ENCODE measurements at regions not wholly inside any gene's neighbourhood (a gene's known extent, or its start where the extent isn't known, plus 50 kb on each side); places are given as distances from the start of the nearest gene placed in this dataset.

- TF ChIP-seq USF2 (IDR thresholded peaks at IDR 0.05; ENCODE audit: borderline replicate concordance, low read depth, low read length) (no peak), ZBTB33 (IDR thresholded peaks at IDR 0.05; ENCODE audit: borderline replicate concordance, low read depth) (no peak), RAD21 (IDR thresholded peaks at IDR 0.05; ENCODE audit: low read length) (no peak)
These were observed 119.9 kb upstream of the ATP2B2 start (continued) for GRCh38 chr3:10625323-10625722.

DNA sequence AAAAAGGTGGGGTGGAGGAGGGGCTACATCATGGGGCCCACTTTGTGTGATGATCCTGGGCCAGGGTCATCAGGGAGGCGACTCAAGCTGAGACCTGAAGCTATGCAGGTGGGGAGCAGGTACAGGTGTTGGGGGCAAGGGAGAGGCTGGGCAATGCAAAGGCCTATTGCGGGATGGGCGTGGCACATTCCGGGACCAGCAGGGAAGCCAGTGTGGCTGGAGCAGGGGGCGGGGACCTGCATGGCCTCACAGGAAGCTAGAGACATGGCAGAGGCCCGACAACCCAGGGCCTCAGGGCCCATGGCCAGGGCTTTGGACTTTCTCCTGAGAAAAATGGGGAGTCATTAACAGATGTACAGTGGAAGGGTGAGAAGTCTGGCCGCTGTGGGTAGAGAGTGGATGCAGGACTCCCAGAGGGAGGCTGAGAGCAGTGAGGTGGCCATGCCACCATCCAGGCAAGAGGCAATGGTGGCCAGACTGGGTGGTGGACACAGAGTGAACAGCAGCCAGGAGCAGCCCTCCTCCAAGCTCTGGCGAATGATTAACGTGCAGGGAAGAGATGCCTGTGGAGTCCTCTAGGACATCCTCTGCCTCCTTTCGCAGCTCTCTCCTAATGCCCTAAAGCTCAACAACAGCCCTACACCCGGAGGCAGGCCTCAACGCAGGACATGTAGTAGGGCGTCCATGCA, 122.6 kb upstream of the ATP2B2 start:
- Histone ChIP-seq H3K4me2 (no peak overlapping the region), H3K9ac (no peak overlapping the region), H3K9me3 (no peaks in the 10 kb centered on the region), H2AFZ (ENCODE audit: low read depth) (no peak overlapping the region), H4K20me1 (ENCODE audit: insufficient read depth) (no peaks in the 10 kb centered on the region), H3F3A (replicated peaks; ENCODE audit: insufficient read depth) (no peaks in the 10 kb centered on the region), H3K27ac (ENCODE audit: low read depth in 2 of 2, low read length in 1 of 2) (no peak overlapping the region), H3K27me3 (ENCODE audit: insufficient read depth) (no peaks in the 10 kb centered on the region), H3K79me2 (ENCODE audit: insufficient read depth) (no peaks in the 10 kb centered on the region), H3K4me1 (ENCODE audit: control insufficient read depth in 1 of 2, insufficient read depth in 2 of 2, low read depth in 1 of 2, low read length in 1 of 2) (no peaks in the 10 kb centered on the region), H3K9me2 (no peaks in the 10 kb centered on the region), H3K4me3 (ENCODE audit: low read depth in 2 of 2, low read length in 1 of 2) (no peak overlapping the region), H3K36me3 (replicated peaks in 1 of 2; ENCODE audit: control insufficient read depth in 1 of 2, insufficient read depth in 2 of 2, low read length in 1 of 2) (no peaks in the 10 kb centered on the region)
- ChIA-PET POLR2A (no interaction called here), CTCF (no interaction called here)
- no peak for DNase-seq
- WGBS (ENCODE audit: low lambda C conversion rate) = 42% methylated on average over 9 of the region's 13 CpGs
- no peak for TF ChIP-seq FOSL2 (IDR thresholded peaks at IDR 0.05; ENCODE audit: borderline replicate concordance, low read depth)
- TF ChIP-seq RCOR1 (IDR thresholded peaks at IDR 0.05; ENCODE audit: low read length) = no peak
- no peak for TF ChIP-seq TEAD4 (IDR thresholded peaks at IDR 0.05; ENCODE audit: borderline replicate concordance, insufficient read depth)
- TF ChIP-seq, protein P1, sequence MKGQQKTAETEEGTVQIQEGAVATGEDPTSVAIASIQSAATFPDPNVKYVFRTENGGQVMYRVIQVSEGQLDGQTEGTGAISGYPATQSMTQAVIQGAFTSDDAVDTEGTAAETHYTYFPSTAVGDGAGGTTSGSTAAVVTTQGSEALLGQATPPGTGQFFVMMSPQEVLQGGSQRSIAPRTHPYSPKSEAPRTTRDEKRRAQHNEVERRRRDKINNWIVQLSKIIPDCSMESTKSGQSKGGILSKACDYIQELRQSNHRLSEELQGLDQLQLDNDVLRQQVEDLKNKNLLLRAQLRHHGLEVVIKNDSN (IDR thresholded peaks at IDR 0.05; ENCODE audit: borderline replicate concordance, low read depth) = no peak
- TF ChIP-seq MEF2A (IDR thresholded peaks at IDR 0.05; ENCODE audit: borderline replicate concordance, low read depth) = no peak
- no peak for TF ChIP-seq TAF1 (IDR thresholded peaks at IDR 0.05; ENCODE audit: borderline replicate concordance, low read depth, low read length)
- TF ChIP-seq GATA2 (CRISPR knock-in tag; IDR thresholded peaks at IDR 0.05) = no peak
- TF ChIP-seq USF2 (IDR thresholded peaks at IDR 0.05; ENCODE audit: borderline replicate concordance, low read depth, low read length) = no peak
- no peak for TF ChIP-seq RAD21 (IDR thresholded peaks at IDR 0.05; ENCODE audit: low read length)
- TF ChIP-seq RFX5 (IDR thresholded peaks at IDR 0.05; ENCODE audit: low read length) = no peak
- no peak for TF ChIP-seq FOXM1 (IDR thresholded peaks at IDR 0.05; ENCODE audit: low read depth)
- TF ChIP-seq FOXJ3 (CRISPR knock-in tag; IDR thresholded peaks at IDR 0.05) = no peak
- TF ChIP-seq, protein P2, sequence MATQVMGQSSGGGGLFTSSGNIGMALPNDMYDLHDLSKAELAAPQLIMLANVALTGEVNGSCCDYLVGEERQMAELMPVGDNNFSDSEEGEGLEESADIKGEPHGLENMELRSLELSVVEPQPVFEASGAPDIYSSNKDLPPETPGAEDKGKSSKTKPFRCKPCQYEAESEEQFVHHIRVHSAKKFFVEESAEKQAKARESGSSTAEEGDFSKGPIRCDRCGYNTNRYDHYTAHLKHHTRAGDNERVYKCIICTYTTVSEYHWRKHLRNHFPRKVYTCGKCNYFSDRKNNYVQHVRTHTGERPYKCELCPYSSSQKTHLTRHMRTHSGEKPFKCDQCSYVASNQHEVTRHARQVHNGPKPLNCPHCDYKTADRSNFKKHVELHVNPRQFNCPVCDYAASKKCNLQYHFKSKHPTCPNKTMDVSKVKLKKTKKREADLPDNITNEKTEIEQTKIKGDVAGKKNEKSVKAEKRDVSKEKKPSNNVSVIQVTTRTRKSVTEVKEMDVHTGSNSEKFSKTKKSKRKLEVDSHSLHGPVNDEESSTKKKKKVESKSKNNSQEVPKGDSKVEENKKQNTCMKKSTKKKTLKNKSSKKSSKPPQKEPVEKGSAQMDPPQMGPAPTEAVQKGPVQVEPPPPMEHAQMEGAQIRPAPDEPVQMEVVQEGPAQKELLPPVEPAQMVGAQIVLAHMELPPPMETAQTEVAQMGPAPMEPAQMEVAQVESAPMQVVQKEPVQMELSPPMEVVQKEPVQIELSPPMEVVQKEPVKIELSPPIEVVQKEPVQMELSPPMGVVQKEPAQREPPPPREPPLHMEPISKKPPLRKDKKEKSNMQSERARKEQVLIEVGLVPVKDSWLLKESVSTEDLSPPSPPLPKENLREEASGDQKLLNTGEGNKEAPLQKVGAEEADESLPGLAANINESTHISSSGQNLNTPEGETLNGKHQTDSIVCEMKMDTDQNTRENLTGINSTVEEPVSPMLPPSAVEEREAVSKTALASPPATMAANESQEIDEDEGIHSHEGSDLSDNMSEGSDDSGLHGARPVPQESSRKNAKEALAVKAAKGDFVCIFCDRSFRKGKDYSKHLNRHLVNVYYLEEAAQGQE (IDR thresholded peaks at IDR 0.05; ENCODE audit: low read depth, low read length) = no peak
- TF ChIP-seq ELF1 (IDR thresholded peaks at IDR 0.05) = no peak
- TF ChIP-seq EZH2phosphoT487 (IDR thresholded peaks at IDR 0.05; ENCODE audit: borderline replicate concordance, low read depth) = no peak
- TF ChIP-seq NFIC (IDR thresholded peaks at IDR 0.05; ENCODE audit: borderline replicate concordance) = no peak
- no peak for TF ChIP-seq MAX (IDR thresholded peaks at IDR 0.05; ENCODE audit: low read depth)
